GM12865 (cell line): ENCODE measurements at regions not wholly inside any gene's neighbourhood (a gene's known extent, or its start where the extent isn't known, plus 50 kb on each side); places are given as distances from the start of the nearest gene placed in this dataset.

Experiments
- DNase-seq: peaks from one replicate; pipeline ENCODE4 v3.0.0; 2010; ENCODE audit warnings: low read depth
- H3K4me3 ChIP-seq: 2 replicates; pipeline ENCODE4 v1.5.1; 2011; ENCODE audit warnings: mild to moderate bottlenecking, low read depth, low read length, control low read depth
- CTCF ChIP-seq: IDR thresholded peaks from 2 replicates; pipeline ENCODE4 v1.5.1; 2011; ENCODE audit warnings: low read length, control low read depth, low read depth, inconsistent platforms; ENCODE audit not compliant: insufficient read depth; ENCODE audit errors: missing control alignments

- no peak for DNase-seq
- no peak overlapping the region for H3K4me3 ChIP-seq
- TF ChIP-seq CTCF = no peak
Observed at GRCh38 chr1:244118109-244118761, 67.2 kb downstream of the ZBTB18 start.

- H3K4me3 ChIP-seq = no peak overlapping the region
- no peak for TF ChIP-seq CTCF
- DNase-seq = no peak
Observed at GRCh38 chr1:244128591-244129383, 77.7 kb downstream of the ZBTB18 start.

GRCh38 chr1:244137276-244137675 is 86.2 kb downstream of the ZBTB18 start:
- no peak for TF ChIP-seq CTCF
- DNase-seq = no peak
- no peak overlapping the region for H3K4me3 ChIP-seq

GRCh38 chr1:244137725-244138124 is 86.6 kb downstream of the ZBTB18 start:
- no peak for DNase-seq
- no peak for TF ChIP-seq CTCF
- H3K4me3 ChIP-seq = no peak overlapping the region

- TF ChIP-seq CTCF = no peak
- H3K4me3 ChIP-seq = no peak overlapping the region
- no peak for DNase-seq
Observed at GRCh38 chr1:244138399-244138798, 87.3 kb downstream of the ZBTB18 start.

GRCh38 chr1:244139655-244140054 is 88.6 kb downstream of the ZBTB18 start:
- no peak for TF ChIP-seq CTCF
- no peak overlapping the region for H3K4me3 ChIP-seq
- no peak for DNase-seq
